Psoas muscle (tissue), 7 donors: ENCODE measurements at regions not wholly inside any gene's neighbourhood (a gene's known extent, or its start where the extent isn't known, plus 50 kb on each side); places are given as distances from the start of the nearest gene placed in this dataset.

Source experiments
- ATAC-seq, 4 donors: fragments of 200-7000 bp; cut with Tn5 transposase; one replicate each; pipeline ENCODE4 v1.9.1; 2020; ENCODE audit warnings: moderate library complexity in 3 of 4, mild to moderate bottlenecking in 2 of 4
- DNase-seq, 2 donors: peaks; one replicate each; pipeline ENCODE4 v3.0.0-alpha.2; 2020
- H3K27ac ChIP-seq: fragments of 200-600 bp; one replicate; pipeline ENCODE4 v1.8.0; 2022
- H3K27me3 ChIP-seq, 3 donors: fragments of 200-600 bp in 1 of 3; one replicate each; pipeline versions ENCODE4 v1.6.1 to v1.8.0; 2013 to 2022; ENCODE audit warnings: low read length in 2 of 3, mild to moderate bottlenecking in 2 of 3, moderate library complexity in 1 of 3; ENCODE audit not compliant: insufficient read depth in 3 of 3
- H3K36me3 ChIP-seq, 2 donors: fragments of 200-600 bp in 1 of 2; one replicate each; pipeline versions ENCODE4 v1.6.1 to v1.8.0; 2013 to 2022; ENCODE audit warnings: low read depth in 1 of 2, mild to moderate bottlenecking in 1 of 2, moderate library complexity in 1 of 2; ENCODE audit not compliant: insufficient read depth in 1 of 2
- H3K4me1 ChIP-seq: fragments of 200-600 bp; one replicate; pipeline ENCODE4 v1.8.0; 2022
- H3K4me3 ChIP-seq: fragments of 200-600 bp; one replicate; pipeline ENCODE4 v1.8.0; 2022; ENCODE audit warnings: mild to moderate bottlenecking
- H3K9me3 ChIP-seq: fragments of 200-600 bp; one replicate; pipeline ENCODE4 v1.8.0; 2022
- WGBS, 3 donors: extraction: QIAGEN DNeasy Blood & Tissue Kit; methylation state at CpG; one replicate each; pipeline versions ENCODE4 v1.1.6 to v1.1.7; 2013; 5-methylcytosine and 5-hydroxymethylcytosine counted together
- intact Hi-C, 2 donors: fragments of 100-400 bp; cut with DNase I; formaldehyde crosslinking; loops; one replicate each; pipeline versions ENCODE4 v1.11.0 to v1.14.2; 2022
- TF ChIP-seq, protein P1 (sequence below): fragments of 200-600 bp; IDR thresholded peaks from one replicate; pipeline ENCODE4 v1.8.0; 2022; ENCODE audit warnings: antibody characterized with exemption
- donor health status: healthy with polysubstance abuse.
- donor health status: DM: no; HTN: no; CAD: no; lungs with moderate emphysema.
- donor health status: Bipolar disorder and iron deficiency.
- donor health status: healthy.
- donor health status: DM: yes; HTN: yes; CAD: no.
- donor health status: DM: no; HTN: no; CAD: no.
- donor health status: DM: yes; HTN: yes; CAD: no.

GRCh38 chr5:124591583-124591982 is 154.9 kb downstream of the ZNF608 start:
- Histone ChIP-seq H3K27ac (no peak overlapping the region), H3K36me3 (no peaks in the 10 kb centered on the region), H3K4me1 (no peaks in the 10 kb centered on the region), H3K9me3 (no peaks in the 10 kb centered on the region), H3K4me3 (no peak overlapping the region), H3K27me3 (no peaks in the 10 kb centered on the region)
- 90 to 96% (median 93%) methylated on average over 5 of the region's 5 CpGs for WGBS, 3 donors
- ATAC-seq (no peak), DNase-seq (no peak)
- TF ChIP-seq, protein P1, sequence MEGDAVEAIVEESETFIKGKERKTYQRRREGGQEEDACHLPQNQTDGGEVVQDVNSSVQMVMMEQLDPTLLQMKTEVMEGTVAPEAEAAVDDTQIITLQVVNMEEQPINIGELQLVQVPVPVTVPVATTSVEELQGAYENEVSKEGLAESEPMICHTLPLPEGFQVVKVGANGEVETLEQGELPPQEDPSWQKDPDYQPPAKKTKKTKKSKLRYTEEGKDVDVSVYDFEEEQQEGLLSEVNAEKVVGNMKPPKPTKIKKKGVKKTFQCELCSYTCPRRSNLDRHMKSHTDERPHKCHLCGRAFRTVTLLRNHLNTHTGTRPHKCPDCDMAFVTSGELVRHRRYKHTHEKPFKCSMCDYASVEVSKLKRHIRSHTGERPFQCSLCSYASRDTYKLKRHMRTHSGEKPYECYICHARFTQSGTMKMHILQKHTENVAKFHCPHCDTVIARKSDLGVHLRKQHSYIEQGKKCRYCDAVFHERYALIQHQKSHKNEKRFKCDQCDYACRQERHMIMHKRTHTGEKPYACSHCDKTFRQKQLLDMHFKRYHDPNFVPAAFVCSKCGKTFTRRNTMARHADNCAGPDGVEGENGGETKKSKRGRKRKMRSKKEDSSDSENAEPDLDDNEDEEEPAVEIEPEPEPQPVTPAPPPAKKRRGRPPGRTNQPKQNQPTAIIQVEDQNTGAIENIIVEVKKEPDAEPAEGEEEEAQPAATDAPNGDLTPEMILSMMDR: no peak
- intact Hi-C loops: no loop called here

DNA sequence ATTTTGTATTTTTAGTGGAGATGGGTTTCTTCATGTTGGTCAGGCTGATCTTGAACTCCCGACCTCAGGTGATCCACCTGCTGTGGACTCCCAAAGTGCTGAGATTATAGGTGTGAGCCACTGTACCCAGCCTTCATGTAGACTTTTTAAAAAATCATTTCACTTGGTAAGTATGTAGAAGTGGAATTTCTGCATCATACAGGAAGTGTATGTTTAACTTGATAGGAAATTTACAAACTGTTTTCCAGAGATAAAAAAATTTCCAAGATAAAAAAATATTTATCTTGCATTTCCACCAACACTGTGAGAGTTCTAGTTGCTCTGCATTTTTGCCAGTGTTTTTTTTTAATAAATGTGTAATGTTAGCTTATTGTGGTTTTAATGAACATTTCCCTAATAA is 155.8 kb downstream of the ZNF608 start:
- Histone ChIP-seq H3K4me1 (no peaks in the 10 kb centered on the region), H3K27ac (no peak overlapping the region), H3K4me3 (no peak overlapping the region), H3K27me3 (no peaks in the 10 kb centered on the region), H3K9me3 (no peaks in the 10 kb centered on the region), H3K36me3 (no peaks in the 10 kb centered on the region)
- intact Hi-C loops: no loop called here
- ATAC-seq (no peak), DNase-seq (no peak)
- WGBS, 3 donors: 88 to 97% (median 92%) methylated on average over 1 of the region's 1 CpG
- TF ChIP-seq, protein P1: no peak

GRCh38 chr5:124587280-124587679 is 159.2 kb downstream of the ZNF608 start:
- no peak overlapping the region for H3K27ac ChIP-seq
- H3K4me3 ChIP-seq: no peak overlapping the region
- TF ChIP-seq, protein P1: no peak
- ATAC-seq: no peak
- H3K27me3 ChIP-seq: no peaks in the 10 kb centered on the region
- intact Hi-C loops: no loop called here
- H3K36me3 ChIP-seq: no peaks in the 10 kb centered on the region
- DNase-seq: no peak
- H3K9me3 ChIP-seq: no peaks in the 10 kb centered on the region
- 91 to 95% (median 93%) methylated on average over 3 to 4 of the region's 4 CpGs for WGBS, 3 donors
- H3K4me1 ChIP-seq: no peaks in the 10 kb centered on the region

DNA sequence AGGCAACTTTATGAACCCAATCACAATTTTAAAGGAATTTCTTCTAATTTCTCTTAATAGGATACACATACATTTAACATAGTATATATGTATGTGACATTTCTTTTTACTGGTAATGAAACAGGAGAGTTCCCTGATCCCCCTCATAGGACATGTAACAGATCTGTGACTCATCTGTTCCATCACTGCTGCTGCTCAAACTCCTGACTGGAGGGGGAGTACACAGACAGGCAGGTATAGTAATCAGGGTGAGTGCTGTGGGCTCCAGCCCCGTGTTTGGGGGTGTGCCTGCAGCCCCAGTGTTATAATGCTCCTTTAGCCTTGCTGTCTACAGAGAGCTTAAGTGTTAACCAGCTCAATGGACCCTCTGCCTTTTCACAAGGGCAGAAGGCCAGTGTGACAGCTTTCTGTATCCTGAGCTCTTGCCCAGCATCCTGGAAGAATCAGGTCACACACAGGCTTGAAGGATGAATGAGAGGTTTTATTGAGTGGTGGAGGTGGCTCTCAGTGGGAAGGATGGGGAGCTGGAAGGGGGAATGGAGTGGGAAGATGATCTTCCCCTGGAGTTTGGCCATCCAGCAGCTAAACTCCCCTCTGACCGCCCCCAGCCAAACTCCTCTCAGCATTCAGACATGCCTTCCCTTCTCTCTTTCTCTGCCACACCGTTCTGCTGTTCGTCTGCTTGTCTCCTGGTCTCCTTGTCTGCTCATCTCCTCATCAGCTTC is 161.3 kb downstream of the ZNF608 start:
- no peaks in the 10 kb centered on the region for H3K4me1 ChIP-seq
- no peak overlapping the region for H3K27ac ChIP-seq
- TF ChIP-seq, protein P1: no peak
- intact Hi-C loops: no loop called here
- no peak overlapping the region for H3K4me3 ChIP-seq
- no peak for ATAC-seq
- no peaks in the 10 kb centered on the region for H3K9me3 ChIP-seq
- 94 to 97% (median 95%) methylated on average over 4 of the region's 4 CpGs for WGBS, 3 donors
- no peaks in the 10 kb centered on the region for H3K36me3 ChIP-seq
- no peak for DNase-seq
- H3K27me3 ChIP-seq: no peaks in the 10 kb centered on the region
